ENCODE measurements at regions not wholly inside any gene's neighbourhood (a gene's known extent, or its start where the extent isn't known, plus 50 kb on each side); places are given as distances from the start of the nearest gene placed in this dataset.

GRCh38 chr6:153588330-153588729 lies 450.7 kb upstream of the OPRM1 start:
- Histone ChIP-seq H3K36me3 (ENCODE audit: control insufficient read depth in 2 of 2, insufficient read depth in 2 of 2, low read length in 1 of 2) (no peaks in the 10 kb centered on the region), H3K27ac (ENCODE audit: low read depth in 1 of 2, low read length in 1 of 2) (no peak overlapping the region), H3K4me3 (ENCODE audit: low read length in 2 of 2) (no peak overlapping the region), H3K27me3 (ENCODE audit: control insufficient read depth in 2 of 2, insufficient read depth in 1 of 2, low read length in 1 of 2) (no peaks in the 10 kb centered on the region), H3K4me1 (ENCODE audit: control insufficient read depth in 2 of 2, insufficient read depth in 2 of 2, low read length in 2 of 2) (no peaks in the 10 kb centered on the region), H3K9me3 (ENCODE audit: control insufficient read depth in 2 of 2, insufficient read depth in 1 of 2, low read length in 1 of 2) (no peaks in the 10 kb centered on the region)
- DNase-seq (ENCODE audit: low read depth in 6 of 9, low spot score in 9 of 9): no peak
- WGBS: 89% methylated on average over 3 of the region's 3 CpGs

- H3K9me3 ChIP-seq (ENCODE audit: control insufficient read depth in 2 of 2, insufficient read depth in 1 of 2, low read length in 1 of 2): no peaks in the 10 kb centered on the region
- H3K4me3 ChIP-seq (ENCODE audit: low read length in 2 of 2): no peak overlapping the region
- H3K36me3 ChIP-seq (ENCODE audit: control insufficient read depth in 2 of 2, insufficient read depth in 2 of 2, low read length in 1 of 2): no peaks in the 10 kb centered on the region
- H3K4me1 ChIP-seq (ENCODE audit: control insufficient read depth in 2 of 2, insufficient read depth in 2 of 2, low read length in 2 of 2): no peaks in the 10 kb centered on the region
- H3K27ac ChIP-seq (ENCODE audit: low read depth in 1 of 2, low read length in 1 of 2): no peak overlapping the region
- WGBS: 94% methylated on average over 2 of the region's 2 CpGs
- DNase-seq (ENCODE audit: low read depth in 6 of 9, low spot score in 9 of 9): no peak
- no peaks in the 10 kb centered on the region for H3K27me3 ChIP-seq (ENCODE audit: control insufficient read depth in 2 of 2, insufficient read depth in 1 of 2, low read length in 1 of 2)
Observed at GRCh38 chr6:153583685-153584084, 452.6 kb upstream of the RGS17 start.

- Histone ChIP-seq H3K27ac (ENCODE audit: low read depth in 1 of 2, low read length in 1 of 2) (no peak overlapping the region), H3K9me3 (ENCODE audit: control insufficient read depth in 2 of 2, insufficient read depth in 1 of 2, low read length in 1 of 2) (no peaks in the 10 kb centered on the region), H3K4me3 (ENCODE audit: low read length in 2 of 2) (no peak overlapping the region), H3K36me3 (ENCODE audit: control insufficient read depth in 2 of 2, insufficient read depth in 2 of 2, low read length in 1 of 2) (no peaks in the 10 kb centered on the region), H3K4me1 (ENCODE audit: control insufficient read depth in 2 of 2, insufficient read depth in 2 of 2, low read length in 2 of 2) (no peaks in the 10 kb centered on the region), H3K27me3 (ENCODE audit: control insufficient read depth in 2 of 2, insufficient read depth in 1 of 2, low read length in 1 of 2) (no peaks in the 10 kb centered on the region)
- DNase-seq (ENCODE audit: low read depth in 6 of 9, low spot score in 9 of 9): no peak
- WGBS: 72% methylated on average over 2 of the region's 2 CpGs
Observed at GRCh38 chr6:153580776-153581175, 449.7 kb upstream of the RGS17 start.

- no peak overlapping the region for H3K4me3 ChIP-seq (ENCODE audit: low read length in 2 of 2)
- H3K36me3 ChIP-seq (ENCODE audit: control insufficient read depth in 2 of 2, insufficient read depth in 2 of 2, low read length in 1 of 2): no peaks in the 10 kb centered on the region
- H3K4me1 ChIP-seq (ENCODE audit: control insufficient read depth in 2 of 2, insufficient read depth in 2 of 2, low read length in 2 of 2): no peaks in the 10 kb centered on the region
- DNase-seq (ENCODE audit: low read depth in 6 of 9, low spot score in 9 of 9): no peak
- WGBS: 96% methylated on average over 3 of the region's 3 CpGs
- H3K27ac ChIP-seq (ENCODE audit: low read depth in 1 of 2, low read length in 1 of 2): no peak overlapping the region
- H3K9me3 ChIP-seq (ENCODE audit: control insufficient read depth in 2 of 2, insufficient read depth in 1 of 2, low read length in 1 of 2): no peaks in the 10 kb centered on the region
- no peaks in the 10 kb centered on the region for H3K27me3 ChIP-seq (ENCODE audit: control insufficient read depth in 2 of 2, insufficient read depth in 1 of 2, low read length in 1 of 2)
Observed at GRCh38 chr6:153575528-153575927, 444.4 kb upstream of the RGS17 start.

GRCh38 chr6:153574231-153574630 lies 443.1 kb upstream of the RGS17 start:
- no peak for DNase-seq (ENCODE audit: low read depth in 6 of 9, low spot score in 9 of 9)
- Histone ChIP-seq H3K36me3 (ENCODE audit: control insufficient read depth in 2 of 2, insufficient read depth in 2 of 2, low read length in 1 of 2) (no peaks in the 10 kb centered on the region), H3K4me1 (ENCODE audit: control insufficient read depth in 2 of 2, insufficient read depth in 2 of 2, low read length in 2 of 2) (no peaks in the 10 kb centered on the region), H3K4me3 (ENCODE audit: low read length in 2 of 2) (no peak overlapping the region), H3K9me3 (ENCODE audit: control insufficient read depth in 2 of 2, insufficient read depth in 1 of 2, low read length in 1 of 2) (no peaks in the 10 kb centered on the region), H3K27me3 (ENCODE audit: control insufficient read depth in 2 of 2, insufficient read depth in 1 of 2, low read length in 1 of 2) (no peaks in the 10 kb centered on the region), H3K27ac (ENCODE audit: low read depth in 1 of 2, low read length in 1 of 2) (no peak overlapping the region)
- WGBS: 87% methylated on average over 2 of the region's 2 CpGs

DNA sequence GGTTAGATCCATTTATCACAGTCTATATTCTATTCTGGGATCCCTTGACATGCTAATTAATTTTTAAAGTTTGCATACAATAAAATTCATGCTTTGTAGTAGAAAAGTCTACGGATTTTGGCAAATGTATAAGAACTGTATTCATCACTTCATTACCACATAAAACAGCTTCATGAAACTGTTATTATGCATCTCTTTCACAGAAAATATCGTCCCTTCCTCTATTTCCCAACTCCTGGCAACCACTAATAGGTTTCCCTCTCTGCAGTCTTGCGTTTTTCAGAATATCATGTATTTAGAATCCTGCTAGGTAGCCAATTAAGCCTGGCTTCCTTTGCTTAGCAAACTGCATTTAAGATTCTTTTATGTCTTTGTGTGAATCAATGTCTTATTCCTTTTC lies 441.3 kb upstream of the RGS17 start:
- H3K4me3 ChIP-seq (ENCODE audit: low read length in 2 of 2): no peak overlapping the region
- no peak for DNase-seq (ENCODE audit: low read depth in 6 of 9, low spot score in 9 of 9)
- no peaks in the 10 kb centered on the region for H3K4me1 ChIP-seq (ENCODE audit: control insufficient read depth in 2 of 2, insufficient read depth in 2 of 2, low read length in 2 of 2)
- H3K36me3 ChIP-seq (ENCODE audit: control insufficient read depth in 2 of 2, insufficient read depth in 2 of 2, low read length in 1 of 2): no peaks in the 10 kb centered on the region
- 83% methylated on average over 3 of the region's 3 CpGs for WGBS
- H3K27me3 ChIP-seq (ENCODE audit: control insufficient read depth in 2 of 2, insufficient read depth in 1 of 2, low read length in 1 of 2): no peaks in the 10 kb centered on the region
- H3K27ac ChIP-seq (ENCODE audit: low read depth in 1 of 2, low read length in 1 of 2): no peak overlapping the region
- H3K9me3 ChIP-seq (ENCODE audit: control insufficient read depth in 2 of 2, insufficient read depth in 1 of 2, low read length in 1 of 2): no peaks in the 10 kb centered on the region

GRCh38 chr6:153568628-153569027 lies 437.5 kb upstream of the RGS17 start:
- DNase-seq (ENCODE audit: low read depth in 6 of 9, low spot score in 9 of 9): no peak
- H3K4me1 ChIP-seq (ENCODE audit: control insufficient read depth in 2 of 2, insufficient read depth in 2 of 2, low read length in 2 of 2): no peaks in the 10 kb centered on the region
- H3K9me3 ChIP-seq (ENCODE audit: control insufficient read depth in 2 of 2, insufficient read depth in 1 of 2, low read length in 1 of 2): no peaks in the 10 kb centered on the region
- no peaks in the 10 kb centered on the region for H3K27me3 ChIP-seq (ENCODE audit: control insufficient read depth in 2 of 2, insufficient read depth in 1 of 2, low read length in 1 of 2)
- H3K27ac ChIP-seq (ENCODE audit: low read depth in 1 of 2, low read length in 1 of 2): no peak overlapping the region
- no peaks in the 10 kb centered on the region for H3K36me3 ChIP-seq (ENCODE audit: control insufficient read depth in 2 of 2, insufficient read depth in 2 of 2, low read length in 1 of 2)
- no peak overlapping the region for H3K4me3 ChIP-seq (ENCODE audit: low read length in 2 of 2)
- 92% methylated on average over 1 of the region's 1 CpG for WGBS

DNA sequence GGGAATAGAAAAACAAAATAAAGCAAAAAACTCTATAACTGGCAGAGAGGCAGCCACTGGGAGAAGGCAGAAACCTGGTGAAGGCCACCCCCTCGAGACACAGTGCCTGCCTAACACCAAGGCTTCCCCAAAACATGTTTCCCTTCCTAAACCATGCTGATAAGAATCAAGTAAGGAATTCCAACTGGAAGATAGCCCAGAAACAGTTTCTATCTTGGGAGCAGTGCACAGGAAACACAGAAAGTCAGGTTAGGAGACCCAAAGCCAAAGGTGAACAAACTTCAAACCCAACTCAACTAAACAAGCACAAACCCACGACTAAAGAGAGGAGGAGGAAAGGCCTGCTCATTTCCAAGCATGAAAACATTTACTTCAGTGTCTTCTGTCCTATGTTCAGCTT lies 433.7 kb upstream of the RGS17 start:
- no peaks in the 10 kb centered on the region for H3K27me3 ChIP-seq (ENCODE audit: control insufficient read depth in 2 of 2, insufficient read depth in 1 of 2, low read length in 1 of 2)
- H3K4me1 ChIP-seq (ENCODE audit: control insufficient read depth in 2 of 2, insufficient read depth in 2 of 2, low read length in 2 of 2): no peaks in the 10 kb centered on the region
- H3K9me3 ChIP-seq (ENCODE audit: control insufficient read depth in 2 of 2, insufficient read depth in 1 of 2, low read length in 1 of 2): no peaks in the 10 kb centered on the region
- WGBS: 65% methylated on average over 2 of the region's 2 CpGs
- no peaks in the 10 kb centered on the region for H3K36me3 ChIP-seq (ENCODE audit: control insufficient read depth in 2 of 2, insufficient read depth in 2 of 2, low read length in 1 of 2)
- no peak overlapping the region for H3K4me3 ChIP-seq (ENCODE audit: low read length in 2 of 2)
- no peak for DNase-seq (ENCODE audit: low read depth in 6 of 9, low spot score in 9 of 9)
- no peak overlapping the region for H3K27ac ChIP-seq (ENCODE audit: low read depth in 1 of 2, low read length in 1 of 2)

GRCh38 chr6:153563001-153563400 lies 431.9 kb upstream of the RGS17 start:
- Histone ChIP-seq H3K4me3 (ENCODE audit: low read length in 2 of 2) (no peak overlapping the region), H3K27me3 (ENCODE audit: control insufficient read depth in 2 of 2, insufficient read depth in 1 of 2, low read length in 1 of 2) (no peaks in the 10 kb centered on the region), H3K27ac (ENCODE audit: low read depth in 1 of 2, low read length in 1 of 2) (no peak overlapping the region), H3K9me3 (ENCODE audit: control insufficient read depth in 2 of 2, insufficient read depth in 1 of 2, low read length in 1 of 2) (no peaks in the 10 kb centered on the region), H3K36me3 (ENCODE audit: control insufficient read depth in 2 of 2, insufficient read depth in 2 of 2, low read length in 1 of 2) (no peaks in the 10 kb centered on the region), H3K4me1 (ENCODE audit: control insufficient read depth in 2 of 2, insufficient read depth in 2 of 2, low read length in 2 of 2) (no peaks in the 10 kb centered on the region)
- no peak for DNase-seq (ENCODE audit: low read depth in 6 of 9, low spot score in 9 of 9)
- WGBS: 94% methylated on average over 5 of the region's 5 CpGs

DNA sequence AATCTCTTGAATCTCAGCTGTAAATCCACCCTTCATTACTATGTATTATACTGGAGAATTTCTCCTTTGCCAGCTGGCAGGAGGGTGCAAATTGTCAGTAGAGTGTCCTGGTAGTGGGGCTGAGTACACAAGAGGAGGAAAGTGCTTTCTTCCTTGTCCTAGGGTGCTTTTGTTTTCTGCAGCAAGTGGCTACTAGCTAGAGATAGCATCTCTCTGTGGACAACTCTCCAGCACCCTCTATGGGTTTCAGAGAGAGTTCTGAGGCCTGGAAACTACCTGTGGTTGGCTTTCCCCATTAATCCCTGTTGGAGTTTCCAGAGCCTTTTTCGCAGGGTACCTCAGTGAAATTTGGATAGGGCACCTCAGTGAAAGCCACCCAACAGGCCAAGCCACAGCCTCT lies 422.5 kb upstream of the RGS17 start:
- no peak for DNase-seq (ENCODE audit: low read depth in 6 of 9, low spot score in 9 of 9)
- Histone ChIP-seq H3K4me3 (ENCODE audit: low read length in 2 of 2) (no peak overlapping the region), H3K27me3 (ENCODE audit: control insufficient read depth in 2 of 2, insufficient read depth in 1 of 2, low read length in 1 of 2) (no peaks in the 10 kb centered on the region), H3K36me3 (ENCODE audit: control insufficient read depth in 2 of 2, insufficient read depth in 2 of 2, low read length in 1 of 2) (no peaks in the 10 kb centered on the region), H3K27ac (ENCODE audit: low read depth in 1 of 2, low read length in 1 of 2) (no peak overlapping the region), H3K9me3 (ENCODE audit: control insufficient read depth in 2 of 2, insufficient read depth in 1 of 2, low read length in 1 of 2) (no peaks in the 10 kb centered on the region), H3K4me1 (ENCODE audit: control insufficient read depth in 2 of 2, insufficient read depth in 2 of 2, low read length in 2 of 2) (no peaks in the 10 kb centered on the region)
- WGBS: 85% methylated on average over 1 of the region's 1 CpG

Data from thymus (tissue), 11 donors.